ENCODE measurements at regions not wholly inside any gene's neighbourhood (a gene's known extent, or its start where the extent isn't known, plus 50 kb on each side); places are given as distances from the start of the nearest gene placed in this dataset.

GRCh38 chr11:116503216-116504160, 269.3 kb downstream of the BUD13 start:
- no peak overlapping the region for H2BK5ac ChIP-seq (ENCODE audit: low read depth, low read length, poor library complexity)
- no CpG with 5 or more reads among the region's 10 CpGs for WGBS (ENCODE audit: extremely low coverage, insufficient coverage, insufficient read length)
- H3K4me3 ChIP-seq (ENCODE audit: low read depth, low read length): no peak overlapping the region
- H2BK120ac ChIP-seq (ENCODE audit: insufficient read depth, low read length, poor library complexity): no peak overlapping the region
- H3K27me3 ChIP-seq (ENCODE audit: insufficient read depth, low read length): peaks cover 16% of the 10 kb centered on the region
- H3K4ac ChIP-seq (ENCODE audit: low read depth, low read length): no peak overlapping the region
- no peak overlapping the region for H2AK5ac ChIP-seq (ENCODE audit: low read length)
- H3K23ac ChIP-seq (ENCODE audit: low read length): no peak overlapping the region
- H3K79me2 ChIP-seq (ENCODE audit: control insufficient read depth, insufficient read depth, low read length, poor library complexity): no peaks in the 10 kb centered on the region
- H3K4me2 ChIP-seq (ENCODE audit: low read length): no peak overlapping the region
- no peak overlapping the region for H3K9ac ChIP-seq (ENCODE audit: low read length)
- H3K18ac ChIP-seq (ENCODE audit: low read length): no peak overlapping the region
- H2BK12ac ChIP-seq (ENCODE audit: low read length): no peak overlapping the region
- no peaks in the 10 kb centered on the region for H3K9me3 ChIP-seq (ENCODE audit: insufficient read depth, low read depth, low read length)
- no peak overlapping the region for H2AFZ ChIP-seq (ENCODE audit: insufficient read depth, low read length, poor library complexity)
- H3K4me1 ChIP-seq (ENCODE audit: control insufficient read depth in 1 of 2, insufficient read depth in 2 of 2, low read length in 2 of 2): peaks cover 5% of the 10 kb centered on the region in 2 experiments
- H4K8ac ChIP-seq (ENCODE audit: low read depth, low read length): no peak overlapping the region
- H4K91ac ChIP-seq (ENCODE audit: low read depth, low read length): no peak overlapping the region
- no peak overlapping the region for H3K14ac ChIP-seq (ENCODE audit: low read length)
- no peak overlapping the region for H4K12ac ChIP-seq (ENCODE audit: low read depth, low read length)
- H3K36me3 ChIP-seq (ENCODE audit: control insufficient read depth in 1 of 2, insufficient read depth in 2 of 2, low read length in 2 of 2): no peaks in the 10 kb centered on the region
- no peak overlapping the region for H3K27ac ChIP-seq (ENCODE audit: low read depth, low read length)
- no peaks in the 10 kb centered on the region for H3K79me1 ChIP-seq (ENCODE audit: low read length)
- DNase-seq: no peak

GRCh38 chr11:116502641-116503061, 270.1 kb downstream of the BUD13 start:
- Histone ChIP-seq H2BK120ac (ENCODE audit: insufficient read depth, low read length, poor library complexity) (no peak overlapping the region), H4K12ac (ENCODE audit: low read depth, low read length) (no peak overlapping the region), H2AFZ (ENCODE audit: insufficient read depth, low read length, poor library complexity) (no peak overlapping the region), H3K4me3 (ENCODE audit: low read depth, low read length) (no peak overlapping the region), H2BK12ac (ENCODE audit: low read length) (no peak overlapping the region), H3K79me2 (ENCODE audit: control insufficient read depth, insufficient read depth, low read length, poor library complexity) (no peaks in the 10 kb centered on the region), H3K23ac (ENCODE audit: low read length) (no peak overlapping the region), H2AK5ac (ENCODE audit: low read length) (no peak overlapping the region), H3K9ac (ENCODE audit: low read length) (no peak overlapping the region), H3K9me3 (ENCODE audit: insufficient read depth, low read depth, low read length) (no peaks in the 10 kb centered on the region), H3K36me3 (ENCODE audit: control insufficient read depth in 1 of 2, insufficient read depth in 2 of 2, low read length in 2 of 2) (no peaks in the 10 kb centered on the region), H3K18ac (ENCODE audit: low read length) (no peak overlapping the region), H3K79me1 (ENCODE audit: low read length) (no peaks in the 10 kb centered on the region), H3K27me3 (ENCODE audit: insufficient read depth, low read length) (peaks cover 16% of the 10 kb centered on the region), H3K4me2 (ENCODE audit: low read length) (no peak overlapping the region), H4K8ac (ENCODE audit: low read depth, low read length) (no peak overlapping the region), H3K14ac (ENCODE audit: low read length) (no peak overlapping the region), H2BK5ac (ENCODE audit: low read depth, low read length, poor library complexity) (no peak overlapping the region), H3K4ac (ENCODE audit: low read depth, low read length) (no peak overlapping the region), H3K27ac (ENCODE audit: low read depth, low read length) (no peak overlapping the region), H3K4me1 (ENCODE audit: control insufficient read depth in 1 of 2, insufficient read depth in 2 of 2, low read length in 2 of 2) (peaks cover 5% of the 10 kb centered on the region in 2 experiments), H4K91ac (ENCODE audit: low read depth, low read length) (no peak overlapping the region)
- WGBS (ENCODE audit: extremely low coverage, insufficient coverage, insufficient read length): no CpG with 5 or more reads among the region's 6 CpGs
- no peak for DNase-seq

- no peak overlapping the region for H2AK5ac ChIP-seq (ENCODE audit: low read length)
- H4K12ac ChIP-seq (ENCODE audit: low read depth, low read length): no peak overlapping the region
- no peak overlapping the region for H3K18ac ChIP-seq (ENCODE audit: low read length)
- no peak overlapping the region for H4K8ac ChIP-seq (ENCODE audit: low read depth, low read length)
- no peaks in the 10 kb centered on the region for H3K36me3 ChIP-seq (ENCODE audit: control insufficient read depth in 1 of 2, insufficient read depth in 2 of 2, low read length in 2 of 2)
- H3K14ac ChIP-seq (ENCODE audit: low read length): no peak overlapping the region
- H2BK120ac ChIP-seq (ENCODE audit: insufficient read depth, low read length, poor library complexity): no peak overlapping the region
- H2BK5ac ChIP-seq (ENCODE audit: low read depth, low read length, poor library complexity): no peak overlapping the region
- H3K79me1 ChIP-seq (ENCODE audit: low read length): no peaks in the 10 kb centered on the region
- H3K9me3 ChIP-seq (ENCODE audit: insufficient read depth, low read depth, low read length): peaks cover 2% of the 10 kb centered on the region
- no peak overlapping the region for H3K4me3 ChIP-seq (ENCODE audit: low read depth, low read length)
- H3K9ac ChIP-seq (ENCODE audit: low read length): no peak overlapping the region
- no CpG with 5 or more reads among the region's 7 CpGs for WGBS (ENCODE audit: extremely low coverage, insufficient coverage, insufficient read length)
- no peak overlapping the region for H2AFZ ChIP-seq (ENCODE audit: insufficient read depth, low read length, poor library complexity)
- no peak overlapping the region for H4K91ac ChIP-seq (ENCODE audit: low read depth, low read length)
- H3K79me2 ChIP-seq (ENCODE audit: control insufficient read depth, insufficient read depth, low read length, poor library complexity): no peaks in the 10 kb centered on the region
- no peak overlapping the region for H2BK12ac ChIP-seq (ENCODE audit: low read length)
- no peak overlapping the region for H3K4me2 ChIP-seq (ENCODE audit: low read length)
- no peak for DNase-seq
- peaks cover 16% of the 10 kb centered on the region for H3K27me3 ChIP-seq (ENCODE audit: insufficient read depth, low read length)
- H3K27ac ChIP-seq (ENCODE audit: low read depth, low read length): no peak overlapping the region
- H3K23ac ChIP-seq (ENCODE audit: low read length): no peak overlapping the region
- peaks cover 5% of the 10 kb centered on the region in 2 experiments for H3K4me1 ChIP-seq (ENCODE audit: control insufficient read depth in 1 of 2, insufficient read depth in 2 of 2, low read length in 2 of 2)
- H3K4ac ChIP-seq (ENCODE audit: low read depth, low read length): no peak overlapping the region
These were observed 271.1 kb downstream of the BUD13 start for GRCh38 chr11:116501728-116502127.

GRCh38 chr11:116500947-116501602, 271.7 kb downstream of the BUD13 start:
- no peak overlapping the region for H2AFZ ChIP-seq (ENCODE audit: insufficient read depth, low read length, poor library complexity)
- no peak overlapping the region for H4K8ac ChIP-seq (ENCODE audit: low read depth, low read length)
- DNase-seq: no peak
- no peak overlapping the region for H4K12ac ChIP-seq (ENCODE audit: low read depth, low read length)
- no peaks in the 10 kb centered on the region for H3K36me3 ChIP-seq (ENCODE audit: control insufficient read depth in 1 of 2, insufficient read depth in 2 of 2, low read length in 2 of 2)
- H3K27me3 ChIP-seq (ENCODE audit: insufficient read depth, low read length): peaks cover 16% of the 10 kb centered on the region
- H3K79me2 ChIP-seq (ENCODE audit: control insufficient read depth, insufficient read depth, low read length, poor library complexity): no peaks in the 10 kb centered on the region
- no peak overlapping the region for H3K4ac ChIP-seq (ENCODE audit: low read depth, low read length)
- no peak overlapping the region for H2BK12ac ChIP-seq (ENCODE audit: low read length)
- no peak overlapping the region for H3K9ac ChIP-seq (ENCODE audit: low read length)
- H3K4me3 ChIP-seq (ENCODE audit: low read depth, low read length): no peak overlapping the region
- no peak overlapping the region for H3K4me2 ChIP-seq (ENCODE audit: low read length)
- no peaks in the 10 kb centered on the region for H3K79me1 ChIP-seq (ENCODE audit: low read length)
- H2BK5ac ChIP-seq (ENCODE audit: low read depth, low read length, poor library complexity): no peak overlapping the region
- no peak overlapping the region for H3K18ac ChIP-seq (ENCODE audit: low read length)
- H3K9me3 ChIP-seq (ENCODE audit: insufficient read depth, low read depth, low read length): peaks cover 2% of the 10 kb centered on the region
- H3K4me1 ChIP-seq (ENCODE audit: control insufficient read depth in 1 of 2, insufficient read depth in 2 of 2, low read length in 2 of 2): peaks cover 5% of the 10 kb centered on the region in 2 experiments
- H3K23ac ChIP-seq (ENCODE audit: low read length): no peak overlapping the region
- no peak overlapping the region for H3K14ac ChIP-seq (ENCODE audit: low read length)
- H2AK5ac ChIP-seq (ENCODE audit: low read length): no peak overlapping the region
- WGBS (ENCODE audit: extremely low coverage, insufficient coverage, insufficient read length): no CpG with 5 or more reads among the region's 18 CpGs
- no peak overlapping the region for H4K91ac ChIP-seq (ENCODE audit: low read depth, low read length)
- H3K27ac ChIP-seq (ENCODE audit: low read depth, low read length): no peak overlapping the region
- H2BK120ac ChIP-seq (ENCODE audit: insufficient read depth, low read length, poor library complexity): no peak overlapping the region

All from trophoblast cell (in vitro differentiated cells and primary cell).